ENCODE measurements at regions not wholly inside any gene's neighbourhood (a gene's known extent, or its start where the extent isn't known, plus 50 kb on each side); places are given as distances from the start of the nearest gene placed in this dataset.

- no peak overlapping the region for H3K4me3 ChIP-seq
- no peak overlapping the region for H3K27ac ChIP-seq (ENCODE audit: low read depth in 1 of 2, low read length in 1 of 2)
- no peak for TF ChIP-seq CTCF (IDR thresholded peaks at IDR 0.05; ENCODE audit: control extremely low read depth, extremely low read depth)
- no peak for ATAC-seq (ENCODE audit: insufficient read depth, low FRiP score)
- no peak overlapping the region for H3K9ac ChIP-seq (ENCODE audit: insufficient read depth in 1 of 2, low read length in 2 of 2)
- peak in 1 of 3 donors; percentile 0 for DNase-seq
- no peaks in the 10 kb centered on the region for H3K36me3 ChIP-seq (ENCODE audit: control insufficient read depth in 4 of 4, insufficient read depth in 4 of 4, low read length in 4 of 4)
- no peaks in the 10 kb centered on the region for H3K9me3 ChIP-seq (ENCODE audit: control insufficient read depth in 4 of 4, insufficient read depth in 3 of 4, low read length in 3 of 4)
- H3K4me1 ChIP-seq (ENCODE audit: control insufficient read depth in 5 of 5, insufficient read depth in 5 of 5, low read length in 5 of 5): no peaks in the 10 kb centered on the region
- no peaks in the 10 kb centered on the region for H3K27me3 ChIP-seq (ENCODE audit: control insufficient read depth in 3 of 3, insufficient read depth in 3 of 3, low read length in 2 of 3)
Measured at GRCh38 chr4:162684998-162685397, 481.7 kb downstream of the NAF1 start.

GRCh38 chr4:162684371-162684700 lies 482.4 kb downstream of the NAF1 start:
- Histone ChIP-seq H3K27ac (ENCODE audit: low read depth in 1 of 2, low read length in 1 of 2) (no peak overlapping the region), H3K27me3 (ENCODE audit: control insufficient read depth in 3 of 3, insufficient read depth in 3 of 3, low read length in 2 of 3) (no peaks in the 10 kb centered on the region), H3K4me3 (no peak overlapping the region), H3K9ac (ENCODE audit: insufficient read depth in 1 of 2, low read length in 2 of 2) (no peak overlapping the region), H3K36me3 (ENCODE audit: control insufficient read depth in 4 of 4, insufficient read depth in 4 of 4, low read length in 4 of 4) (no peaks in the 10 kb centered on the region), H3K9me3 (ENCODE audit: control insufficient read depth in 4 of 4, insufficient read depth in 3 of 4, low read length in 3 of 4) (peaks cover 0 to 2% (median 0%) of the 10 kb centered on the region in 4 donors), H3K4me1 (ENCODE audit: control insufficient read depth in 5 of 5, insufficient read depth in 5 of 5, low read length in 5 of 5) (no peaks in the 10 kb centered on the region)
- DNase-seq (no peak), ATAC-seq (ENCODE audit: insufficient read depth, low FRiP score) (no peak)
- TF ChIP-seq CTCF (IDR thresholded peaks at IDR 0.05; ENCODE audit: control extremely low read depth, extremely low read depth): no peak

- no peaks in the 10 kb centered on the region for H3K27me3 ChIP-seq (ENCODE audit: control insufficient read depth in 3 of 3, insufficient read depth in 3 of 3, low read length in 2 of 3)
- no peak overlapping the region for H3K9ac ChIP-seq (ENCODE audit: insufficient read depth in 1 of 2, low read length in 2 of 2)
- no peak overlapping the region for H3K4me3 ChIP-seq
- H3K9me3 ChIP-seq (ENCODE audit: control insufficient read depth in 4 of 4, insufficient read depth in 3 of 4, low read length in 3 of 4): peaks cover 0 to 6% (median 2%) of the 10 kb centered on the region in 4 donors
- no peaks in the 10 kb centered on the region for H3K36me3 ChIP-seq (ENCODE audit: control insufficient read depth in 4 of 4, insufficient read depth in 4 of 4, low read length in 4 of 4)
- H3K27ac ChIP-seq (ENCODE audit: low read depth in 1 of 2, low read length in 1 of 2): no peak overlapping the region
- no peaks in the 10 kb centered on the region for H3K4me1 ChIP-seq (ENCODE audit: control insufficient read depth in 5 of 5, insufficient read depth in 5 of 5, low read length in 5 of 5)
- 62 to 68% methylated on average over 5 of the region's 5 CpGs for WGBS, 2 donors
- TF ChIP-seq CTCF (IDR thresholded peaks at IDR 0.05; ENCODE audit: control extremely low read depth, extremely low read depth): no peak
- ATAC-seq (ENCODE audit: insufficient read depth, low FRiP score): no peak
- DNase-seq: no peak
Measured at GRCh38 chr4:162683659-162684370, 482.9 kb downstream of the NAF1 start.

GRCh38 chr4:162682651-162683050 lies 484.0 kb downstream of the NAF1 start:
- ATAC-seq (ENCODE audit: insufficient read depth, low FRiP score): no peak
- Histone ChIP-seq H3K4me3 (no peak overlapping the region), H3K36me3 (ENCODE audit: control insufficient read depth in 4 of 4, insufficient read depth in 4 of 4, low read length in 4 of 4) (no peaks in the 10 kb centered on the region), H3K4me1 (ENCODE audit: control insufficient read depth in 5 of 5, insufficient read depth in 5 of 5, low read length in 5 of 5) (no peaks in the 10 kb centered on the region), H3K9ac (ENCODE audit: insufficient read depth in 1 of 2, low read length in 2 of 2) (no peak overlapping the region), H3K27ac (ENCODE audit: low read depth in 1 of 2, low read length in 1 of 2) (no peak overlapping the region), H3K9me3 (ENCODE audit: control insufficient read depth in 4 of 4, insufficient read depth in 3 of 4, low read length in 3 of 4) (peaks cover 0 to 9% (median 3%) of the 10 kb centered on the region in 4 donors), H3K27me3 (ENCODE audit: control insufficient read depth in 3 of 3, insufficient read depth in 3 of 3, low read length in 2 of 3) (no peaks in the 10 kb centered on the region)
- TF ChIP-seq CTCF (IDR thresholded peaks at IDR 0.05; ENCODE audit: control extremely low read depth, extremely low read depth): no peak
- DNase-seq: no peak
- 46 to 62% methylated on average over 1 of the region's 1 CpG for WGBS, 2 donors

Data from lung (tissue), 11 donors.